ENCODE measurements at regions not wholly inside any gene's neighbourhood (a gene's known extent, or its start where the extent isn't known, plus 50 kb on each side); places are given as distances from the start of the nearest gene placed in this dataset.

DNA sequence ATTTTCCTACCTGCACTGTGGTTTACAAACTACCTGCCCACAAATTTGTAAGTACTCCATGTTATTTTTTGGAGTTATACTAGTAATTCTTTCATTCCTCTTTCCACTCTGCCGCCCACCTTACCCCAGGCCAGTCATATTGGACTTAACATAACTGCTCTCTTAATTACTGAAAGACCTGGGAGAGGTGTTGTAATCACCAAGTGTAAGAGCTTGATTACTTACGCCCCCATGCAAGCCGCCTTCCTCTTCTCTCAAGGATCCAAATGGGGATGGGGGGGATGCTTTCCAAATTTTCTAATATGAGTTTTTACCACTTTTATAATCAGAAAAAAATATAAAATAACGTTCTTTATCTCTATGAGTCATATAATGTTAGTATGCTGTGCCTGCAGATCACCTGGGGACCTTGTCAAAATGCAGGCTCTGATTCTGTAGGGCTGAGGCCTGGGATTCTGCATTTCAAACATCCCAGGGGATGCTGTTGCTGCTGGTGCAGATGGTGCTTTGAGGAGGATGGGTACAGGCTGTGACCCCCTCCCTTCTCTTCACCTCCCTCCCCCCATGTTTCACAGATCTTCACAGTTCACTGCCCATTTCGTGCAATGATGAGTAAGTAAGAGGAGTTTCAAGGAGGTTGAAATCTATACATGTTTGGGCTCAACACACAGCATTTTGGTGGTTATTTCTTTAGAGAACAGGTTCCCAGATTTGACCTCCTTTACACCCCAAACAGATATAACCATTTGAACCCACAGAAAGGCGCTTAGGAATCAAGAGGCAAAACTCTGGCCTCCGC lies 87.3 kb downstream of the SEC61B start:
- no peaks in the 10 kb centered on the region for H3K79me2 ChIP-seq (ENCODE audit: control insufficient read depth, insufficient read depth, low read length)
- no peak overlapping the region for H3K9ac ChIP-seq (ENCODE audit: insufficient read depth in 1 of 2, low read depth in 2 of 2, low read length in 2 of 2)
- no peaks in the 10 kb centered on the region for H3K9me3 ChIP-seq (replicated peaks; ENCODE audit: control insufficient read depth, insufficient read depth, low read depth, low read length)
- DNase-seq (ENCODE audit: extremely low read depth in 1 of 4, low spot score in 3 of 4) (no peak), ATAC-seq (no peak), FAIRE-seq (no peak)
- ChIA-PET POLR2A (no interaction called here), CTCF (ENCODE audit: low intra/inter-chr PET ratio) (no interaction called here)
- no peak overlapping the region for H3K4me3 ChIP-seq
- no peak overlapping the region for H2AFZ ChIP-seq (ENCODE audit: low read depth, low read length)
- WGBS (ENCODE audit: insufficient coverage, low coverage, missing lambda C conversion rate): 4% methylated on average over 7 of the region's 7 CpGs
- intact Hi-C loops (cut with micrococcal nuclease): no loop called here
- no peaks in the 10 kb centered on the region for H3K36me3 ChIP-seq (ENCODE audit: control insufficient read depth, insufficient read depth, low read length)
- peaks cover 0 to 24% of the 10 kb centered on the region in 2 experiments; a peak in 4 of 5 replicates for H3K27me3 ChIP-seq (ENCODE audit: control insufficient read depth in 2 of 2, insufficient read depth in 2 of 2, low read length in 2 of 2)
- H3K4me2 ChIP-seq (ENCODE audit: insufficient read depth, low read length): no peak overlapping the region
- peaks cover 0 to 10% of the 10 kb centered on the region in 2 experiments; a peak in 4 of 5 replicates for H3K4me1 ChIP-seq (replicated peaks in 1 of 2; ENCODE audit: control insufficient read depth in 2 of 2, insufficient read depth in 2 of 2, low read length in 2 of 2)
- in situ Hi-C loops (cut with MboI): no loop called here
- H3K9me1 ChIP-seq (ENCODE audit: control insufficient read depth, insufficient read depth, low read length): no peaks in the 10 kb centered on the region
- BruUV-seq (replicated peaks): no TSS peak
- no peak overlapping the region for H3K27ac ChIP-seq (ENCODE audit: extremely low read depth, low read depth, low read length)
- no peaks in the 10 kb centered on the region for H4K20me1 ChIP-seq (replicated peaks; ENCODE audit: control insufficient read depth, insufficient read depth, low read length)
- TF ChIP-seq, protein P1, sequence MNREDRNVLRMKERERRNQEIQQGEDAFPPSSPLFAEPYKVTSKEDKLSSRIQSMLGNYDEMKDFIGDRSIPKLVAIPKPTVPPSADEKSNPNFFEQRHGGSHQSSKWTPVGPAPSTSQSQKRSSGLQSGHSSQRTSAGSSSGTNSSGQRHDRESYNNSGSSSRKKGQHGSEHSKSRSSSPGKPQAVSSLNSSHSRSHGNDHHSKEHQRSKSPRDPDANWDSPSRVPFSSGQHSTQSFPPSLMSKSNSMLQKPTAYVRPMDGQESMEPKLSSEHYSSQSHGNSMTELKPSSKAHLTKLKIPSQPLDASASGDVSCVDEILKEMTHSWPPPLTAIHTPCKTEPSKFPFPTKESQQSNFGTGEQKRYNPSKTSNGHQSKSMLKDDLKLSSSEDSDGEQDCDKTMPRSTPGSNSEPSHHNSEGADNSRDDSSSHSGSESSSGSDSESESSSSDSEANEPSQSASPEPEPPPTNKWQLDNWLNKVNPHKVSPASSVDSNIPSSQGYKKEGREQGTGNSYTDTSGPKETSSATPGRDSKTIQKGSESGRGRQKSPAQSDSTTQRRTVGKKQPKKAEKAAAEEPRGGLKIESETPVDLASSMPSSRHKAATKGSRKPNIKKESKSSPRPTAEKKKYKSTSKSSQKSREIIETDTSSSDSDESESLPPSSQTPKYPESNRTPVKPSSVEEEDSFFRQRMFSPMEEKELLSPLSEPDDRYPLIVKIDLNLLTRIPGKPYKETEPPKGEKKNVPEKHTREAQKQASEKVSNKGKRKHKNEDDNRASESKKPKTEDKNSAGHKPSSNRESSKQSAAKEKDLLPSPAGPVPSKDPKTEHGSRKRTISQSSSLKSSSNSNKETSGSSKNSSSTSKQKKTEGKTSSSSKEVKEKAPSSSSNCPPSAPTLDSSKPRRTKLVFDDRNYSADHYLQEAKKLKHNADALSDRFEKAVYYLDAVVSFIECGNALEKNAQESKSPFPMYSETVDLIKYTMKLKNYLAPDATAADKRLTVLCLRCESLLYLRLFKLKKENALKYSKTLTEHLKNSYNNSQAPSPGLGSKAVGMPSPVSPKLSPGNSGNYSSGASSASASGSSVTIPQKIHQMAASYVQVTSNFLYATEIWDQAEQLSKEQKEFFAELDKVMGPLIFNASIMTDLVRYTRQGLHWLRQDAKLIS (CRISPR knock-in tag; IDR thresholded peaks at IDR 0.05): no peak
- TF ChIP-seq DACH1 (IDR thresholded peaks at IDR 0.05; ENCODE audit: partially characterized antibody) (no peak), MEF2D (tag; conservative IDR thresholded peaks at IDR 0.05; ENCODE audit: low read depth) (no peak), ZZZ3 (IDR thresholded peaks at IDR 0.05) (no peak), ZBTB7A (IDR thresholded peaks at IDR 0.05; ENCODE audit: borderline replicate concordance, control insufficient read depth, low read depth, low read length) (no peak), ZNF174 (CRISPR knock-in tag; IDR thresholded peaks at IDR 0.05) (no peak), PPARD (CRISPR knock-in tag; IDR thresholded peaks at IDR 0.05) (no peak), HNRNPL (IDR thresholded peaks at IDR 0.05; ENCODE audit: low read depth, low read length) (no peak), BMI1 (IDR thresholded peaks at IDR 0.05; ENCODE audit: low read length) (no peak)
- TF ChIP-seq, protein P2, sequence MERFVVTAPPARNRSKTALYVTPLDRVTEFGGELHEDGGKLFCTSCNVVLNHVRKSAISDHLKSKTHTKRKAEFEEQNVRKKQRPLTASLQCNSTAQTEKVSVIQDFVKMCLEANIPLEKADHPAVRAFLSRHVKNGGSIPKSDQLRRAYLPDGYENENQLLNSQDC (CRISPR knock-in tag; IDR thresholded peaks at IDR 0.05): no peak
- TF ChIP-seq, protein P3, sequence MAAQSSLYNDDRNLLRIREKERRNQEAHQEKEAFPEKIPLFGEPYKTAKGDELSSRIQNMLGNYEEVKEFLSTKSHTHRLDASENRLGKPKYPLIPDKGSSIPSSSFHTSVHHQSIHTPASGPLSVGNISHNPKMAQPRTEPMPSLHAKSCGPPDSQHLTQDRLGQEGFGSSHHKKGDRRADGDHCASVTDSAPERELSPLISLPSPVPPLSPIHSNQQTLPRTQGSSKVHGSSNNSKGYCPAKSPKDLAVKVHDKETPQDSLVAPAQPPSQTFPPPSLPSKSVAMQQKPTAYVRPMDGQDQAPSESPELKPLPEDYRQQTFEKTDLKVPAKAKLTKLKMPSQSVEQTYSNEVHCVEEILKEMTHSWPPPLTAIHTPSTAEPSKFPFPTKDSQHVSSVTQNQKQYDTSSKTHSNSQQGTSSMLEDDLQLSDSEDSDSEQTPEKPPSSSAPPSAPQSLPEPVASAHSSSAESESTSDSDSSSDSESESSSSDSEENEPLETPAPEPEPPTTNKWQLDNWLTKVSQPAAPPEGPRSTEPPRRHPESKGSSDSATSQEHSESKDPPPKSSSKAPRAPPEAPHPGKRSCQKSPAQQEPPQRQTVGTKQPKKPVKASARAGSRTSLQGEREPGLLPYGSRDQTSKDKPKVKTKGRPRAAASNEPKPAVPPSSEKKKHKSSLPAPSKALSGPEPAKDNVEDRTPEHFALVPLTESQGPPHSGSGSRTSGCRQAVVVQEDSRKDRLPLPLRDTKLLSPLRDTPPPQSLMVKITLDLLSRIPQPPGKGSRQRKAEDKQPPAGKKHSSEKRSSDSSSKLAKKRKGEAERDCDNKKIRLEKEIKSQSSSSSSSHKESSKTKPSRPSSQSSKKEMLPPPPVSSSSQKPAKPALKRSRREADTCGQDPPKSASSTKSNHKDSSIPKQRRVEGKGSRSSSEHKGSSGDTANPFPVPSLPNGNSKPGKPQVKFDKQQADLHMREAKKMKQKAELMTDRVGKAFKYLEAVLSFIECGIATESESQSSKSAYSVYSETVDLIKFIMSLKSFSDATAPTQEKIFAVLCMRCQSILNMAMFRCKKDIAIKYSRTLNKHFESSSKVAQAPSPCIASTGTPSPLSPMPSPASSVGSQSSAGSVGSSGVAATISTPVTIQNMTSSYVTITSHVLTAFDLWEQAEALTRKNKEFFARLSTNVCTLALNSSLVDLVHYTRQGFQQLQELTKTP (IDR thresholded peaks at IDR 0.05; ENCODE audit: low read depth in 1 of 2, partially characterized antibody in 2 of 2): no peak
- TF ChIP-seq, protein P4, sequence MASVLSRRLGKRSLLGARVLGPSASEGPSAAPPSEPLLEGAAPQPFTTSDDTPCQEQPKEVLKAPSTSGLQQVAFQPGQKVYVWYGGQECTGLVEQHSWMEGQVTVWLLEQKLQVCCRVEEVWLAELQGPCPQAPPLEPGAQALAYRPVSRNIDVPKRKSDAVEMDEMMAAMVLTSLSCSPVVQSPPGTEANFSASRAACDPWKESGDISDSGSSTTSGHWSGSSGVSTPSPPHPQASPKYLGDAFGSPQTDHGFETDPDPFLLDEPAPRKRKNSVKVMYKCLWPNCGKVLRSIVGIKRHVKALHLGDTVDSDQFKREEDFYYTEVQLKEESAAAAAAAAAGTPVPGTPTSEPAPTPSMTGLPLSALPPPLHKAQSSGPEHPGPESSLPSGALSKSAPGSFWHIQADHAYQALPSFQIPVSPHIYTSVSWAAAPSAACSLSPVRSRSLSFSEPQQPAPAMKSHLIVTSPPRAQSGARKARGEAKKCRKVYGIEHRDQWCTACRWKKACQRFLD (CRISPR knock-in tag; IDR thresholded peaks at IDR 0.05): no peak
